SK-N-MC (cell line): ENCODE measurements at regions not wholly inside any gene's neighbourhood (a gene's known extent, or its start where the extent isn't known, plus 50 kb on each side); places are given as distances from the start of the nearest gene placed in this dataset.
"Not testable (repeated sequence)": the region's sequence is repeated elsewhere in the genome, so short reads cannot be mapped to it uniquely, and the experiment has no call there.

ENCODE experiments used
- EZH2 ChIP-seq: fragments of 200-600 bp; sonication (generic); IDR thresholded peaks from one replicate; pipeline ENCODE4 v1.6.1; 2017; ENCODE audit warnings: antibody characterized with exemption
- FOXP2 ChIP-seq: optimal IDR thresholded peaks from 2 replicates; pipeline ENCODE3; 2011; ENCODE audit warnings: mild to moderate bottlenecking, moderate library complexity; ENCODE audit not compliant: insufficient read depth; ENCODE audit errors: extremely low read length, control extremely low read depth
- POLR2AphosphoS5 ChIP-seq: IDR thresholded peaks from 2 replicates; pipeline ENCODE4 v1.6.1; 2012; ENCODE audit warnings: mild to moderate bottlenecking, low read depth, low read length, borderline replicate concordance

GRCh38 chr7:150141525-150142345 lies 181.4 kb upstream of the LRRC61 start:
- TF ChIP-seq EZH2, POLR2AphosphoS5, FOXP2: not testable (repeated sequence)
